ENCODE measurements at regions not wholly inside any gene's neighbourhood (a gene's known extent, or its start where the extent isn't known, plus 50 kb on each side); places are given as distances from the start of the nearest gene placed in this dataset.
"Not testable (repeated sequence)": the region's sequence is repeated elsewhere in the genome, so short reads cannot be mapped to it uniquely, and the experiment has no call there.

- not testable (repeated sequence) for H3K27me3 ChIP-seq (ENCODE audit: insufficient read depth, low read length, poor library complexity, severe bottlenecking); H3K4me3 ChIP-seq (ENCODE audit: low read length, poor library complexity, severe bottlenecking); H3K4me2 ChIP-seq (ENCODE audit: low read depth, low read length, poor library complexity, severe bottlenecking); H2AFZ ChIP-seq (ENCODE audit: low read length); H3F3A ChIP-seq (ENCODE audit: low read depth); H3K79me2 ChIP-seq (ENCODE audit: insufficient read depth, low read length); H4K20me1 ChIP-seq (ENCODE audit: insufficient read depth, low read length, poor library complexity, severe bottlenecking); H3K4me1 ChIP-seq (ENCODE audit: insufficient read depth, low read length, poor library complexity, severe bottlenecking); H3K9me2 ChIP-seq (replicated peaks; ENCODE audit: low read depth, low read length); H3K36me3 ChIP-seq (ENCODE audit: insufficient read depth, low read length); H3K9ac ChIP-seq (ENCODE audit: low read depth, low read length, poor library complexity, severe bottlenecking); H3K9me3 ChIP-seq (ENCODE audit: insufficient read depth, low read depth, low read length)
Measured at GRCh38 chr2:111269761-111270323, 149.1 kb downstream of the BCL2L11 start.

GRCh38 chr2:111270569-111270968 is 149.9 kb downstream of the BCL2L11 start:
- H3K4me1 ChIP-seq (ENCODE audit: insufficient read depth, low read length, poor library complexity, severe bottlenecking); H3F3A ChIP-seq (ENCODE audit: low read depth); H3K79me2 ChIP-seq (ENCODE audit: insufficient read depth, low read length); H3K9ac ChIP-seq (ENCODE audit: low read depth, low read length, poor library complexity, severe bottlenecking); H2AFZ ChIP-seq (ENCODE audit: low read length); H3K4me2 ChIP-seq (ENCODE audit: low read depth, low read length, poor library complexity, severe bottlenecking); H4K20me1 ChIP-seq (ENCODE audit: insufficient read depth, low read length, poor library complexity, severe bottlenecking); H3K36me3 ChIP-seq (ENCODE audit: insufficient read depth, low read length); H3K4me3 ChIP-seq (ENCODE audit: low read length, poor library complexity, severe bottlenecking); H3K9me2 ChIP-seq (replicated peaks; ENCODE audit: low read depth, low read length); H3K27me3 ChIP-seq (ENCODE audit: insufficient read depth, low read length, poor library complexity, severe bottlenecking); H3K9me3 ChIP-seq (ENCODE audit: insufficient read depth, low read depth, low read length): not testable (repeated sequence)

- H3K9ac ChIP-seq (ENCODE audit: low read depth, low read length, poor library complexity, severe bottlenecking); H3K79me2 ChIP-seq (ENCODE audit: insufficient read depth, low read length): not testable (repeated sequence)
Measured at GRCh38 chr2:111271647-111272304, 151.1 kb downstream of the BCL2L11 start.

GRCh38 chr2:111273007-111273406 is 152.3 kb downstream of the BCL2L11 start:
- H3K4me2 ChIP-seq (ENCODE audit: low read depth, low read length, poor library complexity, severe bottlenecking); H3K4me3 ChIP-seq (ENCODE audit: low read length, poor library complexity, severe bottlenecking); H4K20me1 ChIP-seq (ENCODE audit: insufficient read depth, low read length, poor library complexity, severe bottlenecking); H3K27me3 ChIP-seq (ENCODE audit: insufficient read depth, low read length, poor library complexity, severe bottlenecking); H3K9ac ChIP-seq (ENCODE audit: low read depth, low read length, poor library complexity, severe bottlenecking); H3K36me3 ChIP-seq (ENCODE audit: insufficient read depth, low read length); H3F3A ChIP-seq (ENCODE audit: low read depth); H3K4me1 ChIP-seq (ENCODE audit: insufficient read depth, low read length, poor library complexity, severe bottlenecking); H3K9me3 ChIP-seq (ENCODE audit: insufficient read depth, low read depth, low read length); H2AFZ ChIP-seq (ENCODE audit: low read length); H3K9me2 ChIP-seq (replicated peaks; ENCODE audit: low read depth, low read length); H3K79me2 ChIP-seq (ENCODE audit: insufficient read depth, low read length): not testable (repeated sequence)

More at GRCh38 chr2:111271647-111272304, 151.1 kb downstream of the BCL2L11 start:
- not testable (repeated sequence) for H3K4me3 ChIP-seq (ENCODE audit: low read length, poor library complexity, severe bottlenecking); H3K4me1 ChIP-seq (ENCODE audit: insufficient read depth, low read length, poor library complexity, severe bottlenecking); H3K4me2 ChIP-seq (ENCODE audit: low read depth, low read length, poor library complexity, severe bottlenecking); H3K9me2 ChIP-seq (replicated peaks; ENCODE audit: low read depth, low read length); H4K20me1 ChIP-seq (ENCODE audit: insufficient read depth, low read length, poor library complexity, severe bottlenecking); H3K27me3 ChIP-seq (ENCODE audit: insufficient read depth, low read length, poor library complexity, severe bottlenecking); H3K9me3 ChIP-seq (ENCODE audit: insufficient read depth, low read depth, low read length); H3F3A ChIP-seq (ENCODE audit: low read depth); H2AFZ ChIP-seq (ENCODE audit: low read length); H3K36me3 ChIP-seq (ENCODE audit: insufficient read depth, low read length)

GRCh38 chr2:111275047-111275853 is 154.5 kb downstream of the BCL2L11 start:
- H2AFZ ChIP-seq (ENCODE audit: low read length); H3K9me2 ChIP-seq (replicated peaks; ENCODE audit: low read depth, low read length); H3K4me3 ChIP-seq (ENCODE audit: low read length, poor library complexity, severe bottlenecking); H3K79me2 ChIP-seq (ENCODE audit: insufficient read depth, low read length); H3K4me2 ChIP-seq (ENCODE audit: low read depth, low read length, poor library complexity, severe bottlenecking); H3K4me1 ChIP-seq (ENCODE audit: insufficient read depth, low read length, poor library complexity, severe bottlenecking); H3K27me3 ChIP-seq (ENCODE audit: insufficient read depth, low read length, poor library complexity, severe bottlenecking); H4K20me1 ChIP-seq (ENCODE audit: insufficient read depth, low read length, poor library complexity, severe bottlenecking); H3F3A ChIP-seq (ENCODE audit: low read depth); H3K9me3 ChIP-seq (ENCODE audit: insufficient read depth, low read depth, low read length); H3K36me3 ChIP-seq (ENCODE audit: insufficient read depth, low read length); H3K9ac ChIP-seq (ENCODE audit: low read depth, low read length, poor library complexity, severe bottlenecking): not testable (repeated sequence)

- H3K36me3 ChIP-seq (ENCODE audit: insufficient read depth, low read length); H3F3A ChIP-seq (ENCODE audit: low read depth); H3K9me3 ChIP-seq (ENCODE audit: insufficient read depth, low read depth, low read length); H3K79me2 ChIP-seq (ENCODE audit: insufficient read depth, low read length); H3K9ac ChIP-seq (ENCODE audit: low read depth, low read length, poor library complexity, severe bottlenecking); H4K20me1 ChIP-seq (ENCODE audit: insufficient read depth, low read length, poor library complexity, severe bottlenecking); H2AFZ ChIP-seq (ENCODE audit: low read length); H3K27me3 ChIP-seq (ENCODE audit: insufficient read depth, low read length, poor library complexity, severe bottlenecking); H3K4me1 ChIP-seq (ENCODE audit: insufficient read depth, low read length, poor library complexity, severe bottlenecking); H3K9me2 ChIP-seq (replicated peaks; ENCODE audit: low read depth, low read length); H3K4me2 ChIP-seq (ENCODE audit: low read depth, low read length, poor library complexity, severe bottlenecking); H3K4me3 ChIP-seq (ENCODE audit: low read length, poor library complexity, severe bottlenecking): not testable (repeated sequence)
Measured at GRCh38 chr2:111275854-111276171, 155.1 kb downstream of the BCL2L11 start.

GRCh38 chr2:111278133-111278532 is 157.4 kb downstream of the BCL2L11 start:
- H4K20me1 ChIP-seq (ENCODE audit: insufficient read depth, low read length, poor library complexity, severe bottlenecking); H3K9me2 ChIP-seq (replicated peaks; ENCODE audit: low read depth, low read length); H3F3A ChIP-seq (ENCODE audit: low read depth); H2AFZ ChIP-seq (ENCODE audit: low read length); H3K9me3 ChIP-seq (ENCODE audit: insufficient read depth, low read depth, low read length); H3K4me1 ChIP-seq (ENCODE audit: insufficient read depth, low read length, poor library complexity, severe bottlenecking); H3K79me2 ChIP-seq (ENCODE audit: insufficient read depth, low read length); H3K4me3 ChIP-seq (ENCODE audit: low read length, poor library complexity, severe bottlenecking); H3K27me3 ChIP-seq (ENCODE audit: insufficient read depth, low read length, poor library complexity, severe bottlenecking); H3K36me3 ChIP-seq (ENCODE audit: insufficient read depth, low read length); H3K9ac ChIP-seq (ENCODE audit: low read depth, low read length, poor library complexity, severe bottlenecking); H3K4me2 ChIP-seq (ENCODE audit: low read depth, low read length, poor library complexity, severe bottlenecking): not testable (repeated sequence)
